ENCODE measurements at regions not wholly inside any gene's neighbourhood (a gene's known extent, or its start where the extent isn't known, plus 50 kb on each side); places are given as distances from the start of the nearest gene placed in this dataset.

- no peak for DNase-seq
These were observed 189.6 kb upstream of the RBMS1 start for GRCh38 chr2:160683206-160683605.

- no peak for DNase-seq
These were observed 194.0 kb upstream of the RBMS1 start for GRCh38 chr2:160687629-160688028.

GRCh38 chr2:160689441-160689840 is 195.8 kb upstream of the RBMS1 start:
- DNase-seq = no peak

- DNase-seq = no peak
These were observed 200.6 kb upstream of the RBMS1 start for GRCh38 chr2:160694221-160694620.

GRCh38 chr2:160694631-160695030 is 201.0 kb upstream of the RBMS1 start:
- no peak for DNase-seq

- no peak for DNase-seq
These were observed 201.9 kb upstream of the RBMS1 start for GRCh38 chr2:160695402-160696086.

GRCh38 chr2:160696087-160696452 is 202.5 kb upstream of the RBMS1 start:
- no peak for DNase-seq

GRCh38 chr2:160697817-160698216 is 204.2 kb upstream of the RBMS1 start:
- DNase-seq = no peak

GRCh38 chr2:160700021-160700814 is 206.6 kb upstream of the RBMS1 start:
- no peak for DNase-seq

GRCh38 chr2:160701822-160702221 is 208.2 kb upstream of the RBMS1 start:
- DNase-seq = no peak

- DNase-seq = no peak
These were observed 209.1 kb upstream of the RBMS1 start for GRCh38 chr2:160702754-160703153.

GRCh38 chr2:160703648-160704585 is 210.3 kb upstream of the RBMS1 start:
- no peak for DNase-seq

GRCh38 chr2:160715428-160715827 is 221.8 kb upstream of the RBMS1 start:
- DNase-seq = no peak

GRCh38 chr2:160719116-160719515 is 225.5 kb upstream of the RBMS1 start:
- DNase-seq = no peak

- no peak for DNase-seq
These were observed 226.5 kb upstream of the RBMS1 start for GRCh38 chr2:160720098-160720497.

GRCh38 chr2:160721089-160722040 is 227.8 kb upstream of the RBMS1 start:
- no peak for DNase-seq

GRCh38 chr2:160726046-160726445 is 232.4 kb upstream of the RBMS1 start:
- no peak for DNase-seq

GRCh38 chr2:160730296-160730995 is 236.8 kb upstream of the RBMS1 start:
- no peak for DNase-seq

- no peak for DNase-seq
These were observed 237.8 kb upstream of the RBMS1 start for GRCh38 chr2:160731415-160731814.

GRCh38 chr2:160731856-160732255 is 238.2 kb upstream of the RBMS1 start:
- no peak for DNase-seq

GRCh38 chr2:160735696-160736095 is 242.1 kb upstream of the RBMS1 start:
- no peak for DNase-seq

Measured in hematopoietic multipotent progenitor cell treated with erythropoietin and hydrocortisone succinate and interleukin-3 and kit ligand, for 8 days (in vitro differentiated cells).